Large intestine (tissue), 3 donors: ENCODE measurements at regions not wholly inside any gene's neighbourhood (a gene's known extent, or its start where the extent isn't known, plus 50 kb on each side); places are given as distances from the start of the nearest gene placed in this dataset.

Experiments used
- DNase-seq, 2 donors: peaks; one replicate each; pipeline versions ENCODE4 v3.0.0 to v3.0.0-alpha.2; 2013
- H3K27ac ChIP-seq: one replicate; pipeline ENCODE4 v1.5.1; 2013; ENCODE audit warnings: low read length
- H3K27me3 ChIP-seq: 2 replicates; pipeline ENCODE4 v1.6.1; 2013; ENCODE audit warnings: low read length; ENCODE audit not compliant: control insufficient read depth, insufficient read depth
- H3K36me3 ChIP-seq: 2 replicates; pipeline ENCODE4 v1.6.1; 2013; ENCODE audit warnings: low read length; ENCODE audit not compliant: control insufficient read depth, insufficient read depth
- H3K4me1 ChIP-seq: one replicate; pipeline ENCODE4 v1.6.1; 2013; ENCODE audit warnings: low read length; ENCODE audit not compliant: control insufficient read depth, insufficient read depth
- H3K4me3 ChIP-seq: one replicate; pipeline ENCODE4 v1.5.1; 2013; ENCODE audit warnings: low read length
- H3K9me3 ChIP-seq: one replicate; pipeline ENCODE4 v1.6.1; 2013; ENCODE audit warnings: mild to moderate bottlenecking, low read depth, low read length, moderate library complexity; ENCODE audit not compliant: control insufficient read depth
- WGBS: methylation state at CpG from one replicate; pipeline ENCODE4 v1.1.5; 2013; ENCODE audit warnings: low lambda C conversion rate; ENCODE audit not compliant: insufficient coverage; 5-methylcytosine and 5-hydroxymethylcytosine counted together

GRCh38 chr10:4504550-4504949 is 321.5 kb upstream of the AKR1E2 start:
- H3K27me3 ChIP-seq = no peaks in the 10 kb centered on the region
- no CpG with 5 or more reads among the region's 5 CpGs for WGBS
- no peak for DNase-seq
- H3K4me1 ChIP-seq = no peaks in the 10 kb centered on the region
- no peak overlapping the region for H3K4me3 ChIP-seq
- H3K27ac ChIP-seq = no peak overlapping the region
- H3K36me3 ChIP-seq = no peaks in the 10 kb centered on the region
- H3K9me3 ChIP-seq = no peaks in the 10 kb centered on the region

GRCh38 chr10:4503076-4503475 is 322.9 kb upstream of the AKR1E2 start:
- Histone ChIP-seq H3K9me3 (no peaks in the 10 kb centered on the region), H3K27ac (no peak overlapping the region), H3K27me3 (no peaks in the 10 kb centered on the region), H3K36me3 (no peaks in the 10 kb centered on the region), H3K4me1 (no peaks in the 10 kb centered on the region), H3K4me3 (no peak overlapping the region)
- WGBS = no CpG with 5 or more reads among the region's 2 CpGs
- no peak for DNase-seq

GRCh38 chr10:4501306-4501705 is 324.7 kb upstream of the AKR1E2 start:
- 40% methylated on average over 2 of the region's 2 CpGs for WGBS
- Histone ChIP-seq H3K4me1 (no peaks in the 10 kb centered on the region), H3K27ac (no peak overlapping the region), H3K36me3 (no peaks in the 10 kb centered on the region), H3K9me3 (no peaks in the 10 kb centered on the region), H3K27me3 (no peaks in the 10 kb centered on the region), H3K4me3 (no peak overlapping the region)
- DNase-seq = peak; percentile 31 to 77

GRCh38 chr10:4498711-4499251 is 327.2 kb upstream of the AKR1E2 start:
- peak in 1 of 2 donors; percentile 11 for DNase-seq

GRCh38 chr10:4494551-4494950 is 331.5 kb upstream of the AKR1E2 start:
- Histone ChIP-seq H3K27me3 (no peaks in the 10 kb centered on the region), H3K9me3 (no peaks in the 10 kb centered on the region), H3K36me3 (no peaks in the 10 kb centered on the region), H3K4me3 (no peak overlapping the region), H3K27ac (no peak overlapping the region), H3K4me1 (no peaks in the 10 kb centered on the region)
- DNase-seq = no peak
- 93% methylated on average over 2 of the region's 2 CpGs for WGBS

More at GRCh38 chr10:4498711-4499251, 327.2 kb upstream of the AKR1E2 start:
- no peaks in the 10 kb centered on the region for H3K36me3 ChIP-seq
- 69% methylated on average over 3 of the region's 6 CpGs for WGBS
- H3K4me1 ChIP-seq = no peaks in the 10 kb centered on the region
- no peak overlapping the region for H3K27ac ChIP-seq
- H3K4me3 ChIP-seq = no peak overlapping the region
- H3K27me3 ChIP-seq = no peaks in the 10 kb centered on the region
- no peaks in the 10 kb centered on the region for H3K9me3 ChIP-seq

- H3K4me1 ChIP-seq = no peaks in the 10 kb centered on the region
- no peaks in the 10 kb centered on the region for H3K27me3 ChIP-seq
- H3K27ac ChIP-seq = no peak overlapping the region
- no peaks in the 10 kb centered on the region for H3K36me3 ChIP-seq
- H3K9me3 ChIP-seq = no peaks in the 10 kb centered on the region
- DNase-seq = no peak
- H3K4me3 ChIP-seq = no peak overlapping the region
- 97% methylated on average over 4 of the region's 6 CpGs for WGBS
Measured at GRCh38 chr10:4492202-4492601, 333.8 kb upstream of the AKR1E2 start.

- H3K27me3 ChIP-seq = no peaks in the 10 kb centered on the region
- no peak for DNase-seq
- no peaks in the 10 kb centered on the region for H3K9me3 ChIP-seq
- no peaks in the 10 kb centered on the region for H3K36me3 ChIP-seq
- no CpG with 5 or more reads among the region's 1 CpG for WGBS
- H3K4me3 ChIP-seq = no peak overlapping the region
- no peaks in the 10 kb centered on the region for H3K4me1 ChIP-seq
- H3K27ac ChIP-seq = no peak overlapping the region
Measured at GRCh38 chr10:4488904-4489303, 337.1 kb upstream of the AKR1E2 start.

GRCh38 chr10:4485636-4486035 is 340.4 kb upstream of the AKR1E2 start:
- no peak overlapping the region for H3K4me3 ChIP-seq
- no peak for DNase-seq
- H3K36me3 ChIP-seq = no peaks in the 10 kb centered on the region
- no peaks in the 10 kb centered on the region for H3K4me1 ChIP-seq
- H3K27me3 ChIP-seq = no peaks in the 10 kb centered on the region
- no CpG with 5 or more reads among the region's 3 CpGs for WGBS
- no peak overlapping the region for H3K27ac ChIP-seq
- no peaks in the 10 kb centered on the region for H3K9me3 ChIP-seq

GRCh38 chr10:4483811-4484210 is 342.2 kb upstream of the AKR1E2 start:
- Histone ChIP-seq H3K4me1 (no peaks in the 10 kb centered on the region), H3K36me3 (no peaks in the 10 kb centered on the region), H3K27ac (no peak overlapping the region), H3K27me3 (no peaks in the 10 kb centered on the region), H3K4me3 (no peak overlapping the region), H3K9me3 (no peaks in the 10 kb centered on the region)
- no peak for DNase-seq
- WGBS = 55% methylated on average over 2 of the region's 4 CpGs

GRCh38 chr10:4482659-4483058 is 343.3 kb upstream of the AKR1E2 start:
- Histone ChIP-seq H3K4me1 (no peaks in the 10 kb centered on the region), H3K4me3 (no peak overlapping the region)

GRCh38 chr10:4481192-4481591 is 344.8 kb upstream of the AKR1E2 start:
- Histone ChIP-seq H3K9me3 (no peaks in the 10 kb centered on the region), H3K4me3 (no peak overlapping the region), H3K4me1 (no peaks in the 10 kb centered on the region), H3K27me3 (no peaks in the 10 kb centered on the region), H3K27ac (no peak overlapping the region), H3K36me3 (no peaks in the 10 kb centered on the region)
- DNase-seq = no peak

More at GRCh38 chr10:4482659-4483058, 343.3 kb upstream of the AKR1E2 start:
- Histone ChIP-seq H3K27me3 (no peaks in the 10 kb centered on the region), H3K27ac (no peak overlapping the region), H3K36me3 (no peaks in the 10 kb centered on the region), H3K9me3 (no peaks in the 10 kb centered on the region)
- DNase-seq = no peak
